HEK293T (cell line): ENCODE measurements at regions not wholly inside any gene's neighbourhood (a gene's known extent, or its start where the extent isn't known, plus 50 kb on each side); places are given as distances from the start of the nearest gene placed in this dataset.
"Not testable (repeated sequence)": the region's sequence is repeated elsewhere in the genome, so short reads cannot be mapped to it uniquely, and the experiment has no call there.

Experiments
- CTCF ChIA-PET: fragments of 350-600 bp; formaldehyde crosslinking; extraction: SDS; loops from one replicate; lab custom pipeline; 2021; ENCODE audit warnings: antibody characterized with exemption, inconsistent platforms; lab: Yijun Ruan, JAX
- POLR2A ChIA-PET: fragments of 350-600 bp; formaldehyde crosslinking; extraction: SDS; loops from one replicate; lab custom pipeline; 2020; ENCODE audit warnings: antibody characterized with exemption, inconsistent platforms; lab: Yijun Ruan, JAX
- DNase-seq: peaks from one replicate; pipeline ENCODE4 v3.0.0; 2012; ENCODE audit warnings: mixed read lengths; ENCODE audit errors: extremely low spot score
- ARNT ChIP-seq: fragments of 450-650 bp; IDR thresholded peaks from 2 replicates; pipeline ENCODE4 v1.6.1; 2017; ENCODE audit warnings: mild to moderate bottlenecking
- BHLHE40 ChIP-seq: fragments of 450-650 bp; IDR thresholded peaks from 2 replicates; pipeline ENCODE4 v1.6.1; 2016; ENCODE audit warnings: mild to moderate bottlenecking, moderate library complexity, borderline replicate concordance
- CTBP1 ChIP-seq: fragments of 450-650 bp; IDR thresholded peaks from 2 replicates; pipeline ENCODE4 v1.6.1; 2016; ENCODE audit warnings: borderline replicate concordance
- ELF4 ChIP-seq: fragments of 450-650 bp; IDR thresholded peaks from 2 replicates; pipeline ENCODE4 v1.6.1; 2017; ENCODE audit warnings: antibody characterized with exemption
- FOXA1 ChIP-seq: fragments of 450-650 bp; IDR thresholded peaks from 2 replicates; pipeline ENCODE4 v1.6.1; 2016; ENCODE audit warnings: mild to moderate bottlenecking
- FOXK2 ChIP-seq: fragments of 450-650 bp; IDR thresholded peaks from 2 replicates; pipeline ENCODE4 v1.6.1; 2016; ENCODE audit warnings: mild to moderate bottlenecking
- FOXM1 ChIP-seq: fragments of 450-650 bp; IDR thresholded peaks from 2 replicates; pipeline ENCODE4 v1.6.1; 2017; ENCODE audit warnings: mild to moderate bottlenecking, borderline replicate concordance
- HDGF ChIP-seq: fragments of 450-650 bp; IDR thresholded peaks from 2 replicates; pipeline ENCODE4 v1.6.1; 2017; ENCODE audit warnings: antibody characterized with exemption, borderline replicate concordance
- L3MBTL2 ChIP-seq: fragments of 450-650 bp; conservative IDR thresholded peaks from 2 replicates; pipeline ENCODE4 v1.6.1; 2016; ENCODE audit warnings: mild to moderate bottlenecking
- LEF1 ChIP-seq: fragments of 450-650 bp; IDR thresholded peaks from 2 replicates; pipeline ENCODE4 v1.6.1; 2017; ENCODE audit warnings: mild to moderate bottlenecking, borderline replicate concordance
- NFRKB ChIP-seq: fragments of 450-650 bp; IDR thresholded peaks from 2 replicates; pipeline ENCODE4 v1.6.1; 2016; ENCODE audit warnings: mild to moderate bottlenecking, moderate library complexity
- SP1 ChIP-seq: fragments of 450-650 bp; IDR thresholded peaks from 2 replicates; pipeline ENCODE4 v1.6.1; 2017
- SUZ12 ChIP-seq: fragments of 450-650 bp; IDR thresholded peaks from 2 replicates; pipeline ENCODE4 v1.6.1; 2016; ENCODE audit warnings: mild to moderate bottlenecking
- TARDBP ChIP-seq: fragments of 450-650 bp; IDR thresholded peaks from 2 replicates; pipeline ENCODE4 v1.6.1; 2016
- ZNF384 ChIP-seq: fragments of 450-650 bp; IDR thresholded peaks from 2 replicates; pipeline ENCODE4 v1.6.1; 2016
- TF ChIP-seq, protein P1 (sequence below): fragments of 450-650 bp; IDR thresholded peaks from 2 replicates; pipeline ENCODE4 v1.6.1; 2016

GRCh38 chr18:60247103-60247502, 125.5 kb downstream of the MC4R start:
- ChIA-PET POLR2A (no interaction called here), CTCF (no interaction called here)
- TF ChIP-seq ZNF384 (no peak), TARDBP (no peak), BHLHE40 (no peak), NFRKB (no peak), ARNT (no peak), FOXM1 (no peak), FOXK2 (no peak), CTBP1 (no peak), HDGF (no peak), ELF4 (no peak), LEF1 (no peak), FOXA1 (no peak)
- TF ChIP-seq, protein P1, sequence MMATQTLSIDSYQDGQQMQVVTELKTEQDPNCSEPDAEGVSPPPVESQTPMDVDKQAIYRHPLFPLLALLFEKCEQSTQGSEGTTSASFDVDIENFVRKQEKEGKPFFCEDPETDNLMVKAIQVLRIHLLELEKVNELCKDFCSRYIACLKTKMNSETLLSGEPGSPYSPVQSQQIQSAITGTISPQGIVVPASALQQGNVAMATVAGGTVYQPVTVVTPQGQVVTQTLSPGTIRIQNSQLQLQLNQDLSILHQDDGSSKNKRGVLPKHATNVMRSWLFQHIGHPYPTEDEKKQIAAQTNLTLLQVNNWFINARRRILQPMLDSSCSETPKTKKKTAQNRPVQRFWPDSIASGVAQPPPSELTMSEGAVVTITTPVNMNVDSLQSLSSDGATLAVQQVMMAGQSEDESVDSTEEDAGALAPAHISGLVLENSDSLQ = no peak
- DNase-seq = no peak

DNA sequence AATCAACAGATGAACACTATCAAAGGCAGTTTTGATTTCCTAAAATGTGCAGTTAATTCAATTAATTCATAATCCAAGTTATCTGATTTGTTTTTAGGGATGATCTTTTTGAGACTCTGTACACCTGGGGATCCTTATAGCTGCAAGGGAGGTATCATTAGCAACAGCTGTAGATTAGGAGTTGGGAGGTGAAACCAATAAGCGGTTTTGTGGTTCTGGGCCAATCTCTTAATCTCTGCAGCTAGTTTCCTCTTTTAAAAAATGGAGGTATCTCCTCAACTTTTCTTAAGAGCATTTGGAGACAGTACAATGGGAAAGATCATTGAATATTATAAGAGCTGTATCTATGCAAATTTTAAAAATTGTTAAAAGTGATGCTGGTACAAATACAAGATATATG, 126.0 kb downstream of the MC4R start:
- no peak for DNase-seq
- CTCF ChIA-PET = no interaction called here
- POLR2A ChIA-PET = no interaction called here
- no peak for TF ChIP-seq TARDBP
- no peak for TF ChIP-seq FOXA1
- TF ChIP-seq BHLHE40 = no peak
- TF ChIP-seq L3MBTL2 = no peak
- no peak for TF ChIP-seq NFRKB
- TF ChIP-seq FOXM1 = no peak
- no peak for TF ChIP-seq CTBP1
- no peak for TF ChIP-seq HDGF
- TF ChIP-seq ZNF384 = no peak
- no peak for TF ChIP-seq LEF1
- no peak for TF ChIP-seq SP1
- TF ChIP-seq ELF4 = no peak
- no peak for TF ChIP-seq SUZ12

GRCh38 chr18:60245096-60245495, 127.5 kb downstream of the MC4R start:
- POLR2A ChIA-PET = no interaction called here
- no peak for DNase-seq
- CTCF ChIA-PET = no interaction called here

DNA sequence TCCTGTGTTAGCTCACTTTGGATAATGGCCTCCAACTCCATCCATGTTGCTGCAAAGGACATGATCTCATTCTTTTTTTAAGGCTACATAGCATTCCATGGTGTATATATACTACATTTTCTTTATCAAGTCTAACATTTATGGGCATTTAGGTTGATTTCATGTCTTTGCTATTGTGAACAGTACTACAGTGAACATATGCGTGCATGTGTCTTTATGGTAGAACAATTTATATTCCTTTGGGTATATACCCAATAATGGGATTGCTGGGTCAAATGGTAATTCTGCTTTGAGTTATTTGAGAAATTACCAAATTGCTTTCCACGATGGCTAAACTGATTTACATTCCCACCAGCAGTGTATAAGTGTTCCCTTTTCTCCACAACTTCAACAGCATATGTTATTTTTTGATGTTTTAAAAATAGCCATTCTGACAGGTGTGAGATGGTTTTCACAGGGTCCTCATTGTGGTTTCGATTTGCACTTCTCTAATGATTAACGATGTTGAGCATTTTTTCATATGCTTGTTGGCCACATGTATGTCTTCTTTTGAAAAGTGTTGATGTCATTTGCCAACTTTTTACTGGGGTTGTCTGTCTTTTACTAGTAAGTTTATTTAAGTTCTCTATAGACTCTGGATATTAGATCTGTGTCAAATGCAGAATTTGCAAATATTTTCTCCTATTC, 133.4 kb downstream of the MC4R start:
- DNase-seq, POLR2A ChIA-PET, CTCF ChIA-PET: not testable (repeated sequence)

More at GRCh38 chr18:60245096-60245495, 127.5 kb downstream of the MC4R start:
- TF ChIP-seq CTBP1 (no peak), NFRKB (no peak), L3MBTL2 (no peak), ELF4 (no peak), ARNT (no peak), FOXA1 (no peak), SP1 (no peak), HDGF (no peak), ZNF384 (no peak), FOXM1 (no peak), BHLHE40 (no peak), LEF1 (no peak), TARDBP (no peak), FOXK2 (no peak), SUZ12 (no peak)
- TF ChIP-seq, protein P1 = no peak

- TF ChIP-seq, protein P1 = no peak
- TF ChIP-seq TARDBP = no peak
- no peak for TF ChIP-seq CTBP1
- no peak for TF ChIP-seq BHLHE40
- no peak for TF ChIP-seq ARNT
- CTCF ChIA-PET = no interaction called here
- DNase-seq = no peak
- POLR2A ChIA-PET = no interaction called here
These were observed 137.4 kb downstream of the MC4R start for GRCh38 chr18:60235164-60235563.

DNA sequence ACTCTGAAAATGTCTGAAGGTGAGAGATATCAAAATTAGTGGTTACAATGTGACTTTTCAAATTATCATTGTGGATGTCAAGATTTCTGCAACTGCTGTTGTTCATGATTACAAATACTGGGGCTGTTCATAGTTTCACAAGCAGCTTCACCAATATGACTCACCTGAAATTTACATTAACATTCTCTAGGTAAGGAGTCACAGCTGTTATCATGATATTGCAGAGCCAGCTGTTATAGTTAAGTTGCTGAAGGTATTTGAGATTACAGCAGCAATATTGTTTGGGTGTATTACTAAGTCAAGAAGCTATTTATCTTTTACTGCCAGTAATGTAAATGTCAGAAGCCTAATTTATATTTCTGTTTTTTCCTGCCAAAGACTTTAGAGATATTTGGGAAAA, 140.0 kb downstream of the MC4R start:
- TF ChIP-seq SP1 (no peak), FOXK2 (no peak)
- no peak for DNase-seq
- ChIA-PET CTCF (no interaction called here), POLR2A (no interaction called here)
